Activated CD4-positive, alpha-beta T cell treated with anti-CD3 and anti-CD28 coated beads, Interleukin-10, Interleukin-2, amounts not matched to agents 100 ng/mL and 50 ng/mL, durations not matched to agents 16 hours and 8 hours (primary cell): ENCODE measurements at regions not wholly inside any gene's neighbourhood (a gene's known extent, or its start where the extent isn't known, plus 50 kb on each side); places are given as distances from the start of the nearest gene placed in this dataset.

ENCODE experiments used
- DNase-seq: peaks from one replicate; pipeline ENCODE4 v3.0.0-alpha.2; 2020

- no peak for DNase-seq
Measured at GRCh38 chr11:110032259-110032658, 60.9 kb upstream of the ZC3H12C start.

GRCh38 chr11:110032957-110033570 lies 60.1 kb upstream of the ZC3H12C start:
- DNase-seq: no peak

- no peak for DNase-seq
Measured at GRCh38 chr11:110034806-110035205, 58.4 kb upstream of the ZC3H12C start.

- DNase-seq: no peak
Measured at GRCh38 chr11:110035357-110035756, 57.8 kb upstream of the ZC3H12C start.

- no peak for DNase-seq
Measured at GRCh38 chr11:110038201-110038600, 55.0 kb upstream of the ZC3H12C start.
